A673 (cell line): ENCODE measurements at regions not wholly inside any gene's neighbourhood (a gene's known extent, or its start where the extent isn't known, plus 50 kb on each side); places are given as distances from the start of the nearest gene placed in this dataset.

Experiments
- EZH2 ChIP-seq: fragments of 200-600 bp; sonication (generic); IDR thresholded peaks from 2 replicates; pipeline ENCODE4 v1.6.1; 2017; ENCODE audit warnings: borderline replicate concordance, low read depth, mild to moderate bottlenecking, mixed read lengths, antibody characterized with exemption, low read length; ENCODE audit not compliant: poor library complexity, severe bottlenecking
- TF ChIP-seq, protein P1 (sequence below): fragments of 300-800, 200-600 bp; sonication (generic); conservative IDR thresholded peaks from 2 replicates; pipeline ENCODE4 v1.5.1; 2017; ENCODE audit warnings: low read depth, mild to moderate bottlenecking, antibody characterized with exemption, low read length, moderate library complexity, mixed read lengths

DNA sequence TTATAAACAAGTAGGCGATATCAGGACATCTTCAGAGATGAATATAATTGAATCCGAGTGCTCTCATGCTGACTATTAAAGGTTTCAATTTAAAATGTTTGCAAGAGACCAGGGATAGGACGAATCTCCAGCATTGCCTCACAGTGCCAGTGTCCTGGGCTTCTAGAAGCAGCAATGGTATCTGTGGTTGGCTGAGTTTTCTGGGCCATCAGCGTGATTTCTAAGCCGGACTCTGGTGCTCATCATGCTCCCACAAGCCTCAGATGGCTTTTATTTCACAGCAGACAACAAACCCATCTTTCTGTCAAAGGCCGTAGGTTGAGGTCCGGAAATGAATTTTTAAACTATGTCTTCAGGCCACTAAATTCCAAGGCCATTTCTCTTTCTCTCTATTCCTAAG is 187.7 kb downstream of the FOXO1 start:
- TF ChIP-seq, protein P1, sequence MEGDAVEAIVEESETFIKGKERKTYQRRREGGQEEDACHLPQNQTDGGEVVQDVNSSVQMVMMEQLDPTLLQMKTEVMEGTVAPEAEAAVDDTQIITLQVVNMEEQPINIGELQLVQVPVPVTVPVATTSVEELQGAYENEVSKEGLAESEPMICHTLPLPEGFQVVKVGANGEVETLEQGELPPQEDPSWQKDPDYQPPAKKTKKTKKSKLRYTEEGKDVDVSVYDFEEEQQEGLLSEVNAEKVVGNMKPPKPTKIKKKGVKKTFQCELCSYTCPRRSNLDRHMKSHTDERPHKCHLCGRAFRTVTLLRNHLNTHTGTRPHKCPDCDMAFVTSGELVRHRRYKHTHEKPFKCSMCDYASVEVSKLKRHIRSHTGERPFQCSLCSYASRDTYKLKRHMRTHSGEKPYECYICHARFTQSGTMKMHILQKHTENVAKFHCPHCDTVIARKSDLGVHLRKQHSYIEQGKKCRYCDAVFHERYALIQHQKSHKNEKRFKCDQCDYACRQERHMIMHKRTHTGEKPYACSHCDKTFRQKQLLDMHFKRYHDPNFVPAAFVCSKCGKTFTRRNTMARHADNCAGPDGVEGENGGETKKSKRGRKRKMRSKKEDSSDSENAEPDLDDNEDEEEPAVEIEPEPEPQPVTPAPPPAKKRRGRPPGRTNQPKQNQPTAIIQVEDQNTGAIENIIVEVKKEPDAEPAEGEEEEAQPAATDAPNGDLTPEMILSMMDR = no peak
- TF ChIP-seq EZH2 = no peak
